Astrocyte of the spinal cord (primary cell): ENCODE measurements at regions not wholly inside any gene's neighbourhood (a gene's known extent, or its start where the extent isn't known, plus 50 kb on each side); places are given as distances from the start of the nearest gene placed in this dataset.

Experiments
- DNase-seq: peaks from one replicate; pipeline ENCODE4 v3.0.0; 2011; ENCODE audit warnings: low read depth, low spot score
- H3K4me3 ChIP-seq: 2 replicates; pipeline ENCODE4 v1.5.1; 2011; ENCODE audit warnings: low read depth, mild to moderate bottlenecking, low read length, moderate library complexity
- CTCF ChIP-seq: IDR thresholded peaks from 2 replicates; pipeline ENCODE4 v1.5.1; 2012; ENCODE audit warnings: low read depth, mild to moderate bottlenecking, low read length, inconsistent platforms
- in situ Hi-C: cut with HindIII; loops from 2 replicates; pipeline ENCODE4 v1.10.0; 2017; ENCODE audit warnings: low sequenced_read_pairs

GRCh38 chr18:50453732-50454131 lies 78.9 kb downstream of the SKA1 start:
- in situ Hi-C loops = no loop called here
- no peak overlapping the region for H3K4me3 ChIP-seq
- TF ChIP-seq CTCF = no peak
- no peak for DNase-seq

GRCh38 chr18:50454387-50454988 lies 79.6 kb downstream of the SKA1 start:
- no peak overlapping the region for H3K4me3 ChIP-seq
- in situ Hi-C loops = no loop called here
- no peak for DNase-seq
- TF ChIP-seq CTCF = no peak

GRCh38 chr18:50456285-50456684 lies 81.4 kb downstream of the SKA1 start:
- in situ Hi-C loops = no loop called here
- DNase-seq = no peak
- no peak for TF ChIP-seq CTCF
- no peak overlapping the region for H3K4me3 ChIP-seq

GRCh38 chr18:50457639-50458038 lies 82.8 kb downstream of the SKA1 start:
- TF ChIP-seq CTCF = no peak

GRCh38 chr18:50458366-50458765 lies 83.5 kb downstream of the SKA1 start:
- H3K4me3 ChIP-seq = no peak overlapping the region
- no peak for TF ChIP-seq CTCF
- no peak for DNase-seq
- in situ Hi-C loops = no loop called here

More at GRCh38 chr18:50457639-50458038, 82.8 kb downstream of the SKA1 start:
- H3K4me3 ChIP-seq = no peak overlapping the region
- in situ Hi-C loops = no loop called here
- DNase-seq = no peak

- DNase-seq = no peak
- TF ChIP-seq CTCF = no peak
- in situ Hi-C loops = no loop called here
- H3K4me3 ChIP-seq = no peak overlapping the region
These were observed 84.0 kb downstream of the SKA1 start for GRCh38 chr18:50458796-50459195.

GRCh38 chr18:50460062-50460461 lies 85.2 kb downstream of the SKA1 start:
- no peak overlapping the region for H3K4me3 ChIP-seq
- TF ChIP-seq CTCF = no peak
- DNase-seq = no peak
- in situ Hi-C loops = no loop called here
